SK-N-SH (cell line): ENCODE measurements at regions not wholly inside any gene's neighbourhood (a gene's known extent, or its start where the extent isn't known, plus 50 kb on each side); places are given as distances from the start of the nearest gene placed in this dataset.

Source experiments
- CTCF ChIA-PET: fragments of 300-600, 350-600 bp; formaldehyde crosslinking; extraction: SDS; loops from one replicate; lab custom pipeline; 2021; lab: Yijun Ruan, JAX
- POLR2A ChIA-PET: fragments of 350-600 bp; sonication (Branson Sonifier 250); formaldehyde crosslinking; extraction: SDS; loops from one replicate; lab custom pipeline; 2020; ENCODE audit warnings: antibody characterized with exemption, inconsistent platforms; lab: Yijun Ruan, JAX
- DNase-seq: peaks from one replicate; pipeline ENCODE4 v3.0.0; 2012
- H2AFZ ChIP-seq: fragments of 200-600 bp; sonication (generic); 2 replicates; pipeline ENCODE4 v1.8.1; 2016; ENCODE audit warnings: antibody characterized with exemption, mild to moderate bottlenecking, low read depth
- H3F3A ChIP-seq: fragments of 200-600 bp; sonication (generic); replicated peaks from 2 replicates; pipeline ENCODE3; 2016; ENCODE audit warnings: antibody characterized with exemption, mild to moderate bottlenecking; ENCODE audit not compliant: insufficient read depth
- H3K27ac ChIP-seq, 2 experiments: fragments of 200-500 bp in 1 of 2; fragments of 200-600 bp in 1 of 2; sonication (Bioruptor generic) in 1 of 2; sonication (generic), shearing (Covaris generic) in 1 of 2; 2 replicates each; pipeline versions ENCODE4 v1.5.1 to v1.6.1; 2014 to 2016; ENCODE audit warnings: low read depth in 2 of 2, inconsistent platforms in 1 of 2, low read length in 1 of 2, mild to moderate bottlenecking in 1 of 2, mixed read lengths in 1 of 2
- H3K27me3 ChIP-seq: fragments of 200-600 bp; sonication (generic), shearing (Covaris generic); 2 replicates; pipeline ENCODE4 v1.6.1; 2016; ENCODE audit warnings: mixed run types; ENCODE audit not compliant: insufficient read depth
- H3K36me3 ChIP-seq, 2 experiments: fragments of 200-500 bp in 1 of 2; fragments of 200-600 bp in 1 of 2; sonication (Bioruptor generic) in 1 of 2; sonication (generic) in 1 of 2; replicated peaks in 1 of 2; 2 replicates each; pipeline versions ENCODE3 to v1.5.1; 2014 to 2016; ENCODE audit warnings: low read length in 1 of 2, mild to moderate bottlenecking in 1 of 2; ENCODE audit not compliant: insufficient read depth in 2 of 2, control insufficient read depth in 1 of 2
- H3K4me1 ChIP-seq, 2 experiments: fragments of 200-500 bp in 1 of 2; fragments of 200-600 bp in 1 of 2; sonication (Bioruptor generic) in 1 of 2; sonication (generic), shearing (Covaris generic) in 1 of 2; 2 replicates each; pipeline versions ENCODE4 v1.5.1 to v1.6.1; 2014 to 2016; ENCODE audit warnings: low read depth in 1 of 2, low read length in 1 of 2, mixed run types in 1 of 2; ENCODE audit not compliant: insufficient read depth in 2 of 2, control insufficient read depth in 1 of 2
- H3K4me2 ChIP-seq: fragments of 200-600 bp; sonication (generic), shearing (Covaris generic); 2 replicates; pipeline ENCODE4 v1.6.1; 2017; ENCODE audit warnings: mixed run types
- H3K4me3 ChIP-seq, 2 experiments: fragments of 200-500 bp in 1 of 2; fragments of 200-600 bp in 1 of 2; sonication (Bioruptor generic) in 1 of 2; sonication (generic), shearing (Covaris generic) in 1 of 2; 2 replicates each; pipeline versions ENCODE4 v1.5.1 to v1.8.1; 2014 to 2016; ENCODE audit warnings: low read depth in 2 of 2, inconsistent platforms in 1 of 2, low read length in 1 of 2, mild to moderate bottlenecking in 1 of 2, mixed read lengths in 1 of 2, moderate library complexity in 1 of 2
- H3K79me2 ChIP-seq: fragments of 200-600 bp; sonication (generic); 2 replicates; pipeline ENCODE4 v1.8.1; 2017; ENCODE audit warnings: mild to moderate bottlenecking; ENCODE audit not compliant: insufficient read depth
- H3K9ac ChIP-seq: fragments of 200-600 bp; sonication (generic); 2 replicates; pipeline ENCODE4 v1.6.1; 2017; ENCODE audit warnings: mixed run types
- H3K9me2 ChIP-seq: fragments of 200-600 bp; sonication (generic); 2 replicates; pipeline ENCODE4 v1.6.1; 2017; ENCODE audit warnings: mixed run types
- H3K9me3 ChIP-seq: fragments of 200-600 bp; sonication (generic); 2 replicates; pipeline ENCODE4 v1.6.1; 2017; ENCODE audit warnings: mixed run types, mild to moderate bottlenecking, moderate library complexity
- H4K20me1 ChIP-seq: fragments of 200-600 bp; sonication (generic); 2 replicates; pipeline ENCODE4 v1.6.1; 2017; ENCODE audit warnings: mild to moderate bottlenecking, mixed run types; ENCODE audit not compliant: insufficient read depth
- CTCF ChIP-seq: fragments of 200-600 bp; sonication (generic); IDR thresholded peaks from 2 replicates; pipeline ENCODE4 v1.6.1; 2017; ENCODE audit warnings: antibody characterized with exemption, mild to moderate bottlenecking, moderate library complexity
- ELF1 ChIP-seq: IDR thresholded peaks from 2 replicates; pipeline ENCODE4 v1.4.0; 2012
- FOSL2 ChIP-seq: IDR thresholded peaks from 2 replicates; pipeline ENCODE4 v1.4.0; 2012; ENCODE audit warnings: low read depth, mild to moderate bottlenecking, moderate library complexity, borderline replicate concordance
- FOXM1 ChIP-seq: IDR thresholded peaks from 2 replicates; pipeline ENCODE4 v1.4.0; 2012; ENCODE audit warnings: low read depth, mild to moderate bottlenecking
- GATA2 ChIP-seq: sonication (generic); formaldehyde crosslinking; IDR thresholded peaks from 2 replicates; pipeline ENCODE4 v1.5.0; 2020; ENCODE audit warnings: mild to moderate bottlenecking, missing genetic modification reagents
- MXI1 ChIP-seq: IDR thresholded peaks from 2 replicates; pipeline ENCODE4 v1.6.1; 2012; ENCODE audit warnings: mild to moderate bottlenecking, low read depth, low read length, improper control_type of control experiment
- NRF1 ChIP-seq: IDR thresholded peaks from 2 replicates; pipeline ENCODE4 v1.6.1; 2012; ENCODE audit warnings: low read depth, mild to moderate bottlenecking, low read length
- RCOR1 ChIP-seq: fragments of 150-350 bp; IDR thresholded peaks from 2 replicates; pipeline ENCODE4 v1.6.1; 2017; ENCODE audit warnings: antibody characterized with exemption, low read length
- REST ChIP-seq: IDR thresholded peaks from 2 replicates; pipeline ENCODE4 v1.6.1; 2012; ENCODE audit warnings: mild to moderate bottlenecking, low read depth, low read length, moderate library complexity
- YY1 ChIP-seq: IDR thresholded peaks from 2 replicates; pipeline ENCODE4 v1.4.0; 2012; ENCODE audit warnings: low read depth, mild to moderate bottlenecking
- WGBS: methylation state at CpG from one replicate; pipeline ENCODE4 v1.1.6; 2017; ENCODE audit warnings: low lambda C conversion rate; 5-methylcytosine and 5-hydroxymethylcytosine counted together

DNA sequence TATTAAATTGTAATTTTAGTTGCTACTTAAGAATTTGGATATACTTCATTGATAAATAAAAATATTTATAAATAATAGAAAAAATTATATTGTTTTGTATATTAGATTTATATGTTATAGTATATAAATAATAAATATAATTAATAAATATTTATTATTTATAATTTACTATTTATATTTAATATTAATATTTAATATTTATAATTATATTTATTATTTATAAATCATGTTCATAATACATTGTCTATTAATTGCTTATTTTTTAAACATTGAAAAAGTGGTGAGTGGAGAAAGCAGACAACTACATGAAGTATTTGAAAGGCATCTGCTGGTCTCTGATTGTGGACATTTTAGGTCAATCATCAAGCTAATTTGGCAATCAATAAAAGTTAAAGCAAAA is 464.5 kb downstream of the MMUT start:
- H3K9ac ChIP-seq = no peak overlapping the region
- H2AFZ ChIP-seq = no peak overlapping the region
- no peak overlapping the region for H3K4me2 ChIP-seq
- H3K4me1 ChIP-seq = peaks cover 0 to 3% of the 10 kb centered on the region in 2 experiments; a peak in 2 of 4 replicates
- ChIA-PET POLR2A (no interaction called here), CTCF (no interaction called here)
- no peaks in the 10 kb centered on the region for H3K9me2 ChIP-seq
- no peaks in the 10 kb centered on the region for H3K27me3 ChIP-seq
- H3K9me3 ChIP-seq = no peaks in the 10 kb centered on the region
- no peak overlapping the region for H3K4me3 ChIP-seq
- no peaks in the 10 kb centered on the region for H4K20me1 ChIP-seq
- no peaks in the 10 kb centered on the region for H3K36me3 ChIP-seq
- no peak overlapping the region for H3K27ac ChIP-seq
- DNase-seq = no peak
- H3F3A ChIP-seq = no peaks in the 10 kb centered on the region
- no peaks in the 10 kb centered on the region for H3K79me2 ChIP-seq
- TF ChIP-seq NRF1 (no peak), FOSL2 (no peak), CTCF (no peak), FOXM1 (no peak), GATA2 (CRISPR knock-in tag) (no peak), REST (no peak), MXI1 (no peak), RCOR1 (no peak)

DNA sequence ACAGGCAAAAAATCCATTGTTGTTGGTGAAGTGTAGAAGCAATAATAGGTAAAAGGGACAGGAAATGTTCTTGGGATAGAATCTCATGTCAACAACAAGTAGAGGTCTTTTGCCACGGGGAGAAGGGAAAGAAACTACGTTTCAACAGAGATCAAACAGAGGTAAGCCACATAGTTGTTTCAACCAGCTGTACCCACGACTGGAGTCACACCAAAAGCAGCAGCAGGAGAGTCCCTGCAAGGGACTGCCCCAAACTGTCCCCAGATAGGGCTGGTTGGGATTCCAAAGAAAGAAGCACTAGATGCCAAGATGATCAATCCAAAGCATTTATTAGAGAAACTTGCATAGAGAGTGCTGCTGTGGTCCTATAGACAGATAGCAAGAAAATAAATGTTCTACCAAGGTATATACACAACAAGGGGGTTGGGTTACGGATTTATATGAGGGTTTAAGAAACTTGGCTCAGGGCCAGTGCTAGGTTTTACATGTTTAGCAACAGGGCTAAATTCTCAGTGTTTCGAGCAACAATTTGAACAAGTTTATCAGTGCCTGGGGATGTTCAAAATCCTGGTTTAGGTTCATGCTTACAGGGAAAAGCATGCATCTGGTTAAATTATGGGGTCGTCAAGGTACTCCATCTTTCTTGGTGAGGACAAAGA is 466.5 kb downstream of the MMUT start:
- no peaks in the 10 kb centered on the region for H3K79me2 ChIP-seq
- no peak overlapping the region for H2AFZ ChIP-seq
- WGBS = 21% methylated on average over 6 of the region's 6 CpGs
- no peaks in the 10 kb centered on the region for H3K9me3 ChIP-seq
- H3K4me2 ChIP-seq = no peak overlapping the region
- H3K4me1 ChIP-seq = no peaks in the 10 kb centered on the region; a peak in 1 of 4 replicates
- no peaks in the 10 kb centered on the region for H3K36me3 ChIP-seq
- no peaks in the 10 kb centered on the region for H3K9me2 ChIP-seq
- H4K20me1 ChIP-seq = no peaks in the 10 kb centered on the region
- H3F3A ChIP-seq = no peaks in the 10 kb centered on the region
- no peak overlapping the region for H3K27ac ChIP-seq
- no peak overlapping the region for H3K9ac ChIP-seq
- DNase-seq = no peak
- H3K27me3 ChIP-seq = no peaks in the 10 kb centered on the region
- ChIA-PET POLR2A (no interaction called here), CTCF (no interaction called here)
- TF ChIP-seq ELF1 (no peak), YY1 (no peak)
- no peak overlapping the region for H3K4me3 ChIP-seq
